Trophoblast cell (in vitro differentiated cells and primary cell): ENCODE measurements at regions not wholly inside any gene's neighbourhood (a gene's known extent, or its start where the extent isn't known, plus 50 kb on each side); places are given as distances from the start of the nearest gene placed in this dataset.

ENCODE experiments used
- DNase-seq, 2 donors: peaks; one replicate each; pipeline ENCODE4 v3.0.0-alpha.2; 2016
- H2AFZ ChIP-seq: 2 replicates; pipeline ENCODE4 v1.6.1; 2013; ENCODE audit warnings: low read length, moderate library complexity, mild to moderate bottlenecking; ENCODE audit not compliant: insufficient read depth, poor library complexity
- H2AK5ac ChIP-seq: 2 replicates; pipeline ENCODE4 v1.6.1; 2013; ENCODE audit warnings: mild to moderate bottlenecking, low read length
- H2BK120ac ChIP-seq: 2 replicates; pipeline ENCODE4 v1.6.1; 2013; ENCODE audit warnings: low read length, mild to moderate bottlenecking, moderate library complexity; ENCODE audit not compliant: insufficient read depth, poor library complexity
- H2BK12ac ChIP-seq: 2 replicates; pipeline ENCODE4 v1.6.1; 2013; ENCODE audit warnings: mild to moderate bottlenecking, low read length, moderate library complexity
- H2BK5ac ChIP-seq: 2 replicates; pipeline ENCODE4 v1.6.1; 2013; ENCODE audit warnings: low read length, low read depth, moderate library complexity, mild to moderate bottlenecking; ENCODE audit not compliant: poor library complexity
- H3K14ac ChIP-seq: 2 replicates; pipeline ENCODE4 v1.6.1; 2013; ENCODE audit warnings: mild to moderate bottlenecking, low read length
- H3K18ac ChIP-seq: 2 replicates; pipeline ENCODE4 v1.6.1; 2013; ENCODE audit warnings: mild to moderate bottlenecking, low read length
- H3K23ac ChIP-seq: 2 replicates; pipeline ENCODE4 v1.6.1; 2013; ENCODE audit warnings: low read length
- H3K27ac ChIP-seq: 2 replicates; pipeline ENCODE4 v1.5.1; 2013; ENCODE audit warnings: low read depth, mild to moderate bottlenecking, inconsistent platforms, low read length, moderate library complexity
- H3K27me3 ChIP-seq: 2 replicates; pipeline ENCODE4 v1.6.1; 2013; ENCODE audit warnings: inconsistent platforms, mild to moderate bottlenecking, low read length, moderate library complexity; ENCODE audit not compliant: insufficient read depth
- H3K36me3 ChIP-seq, 2 experiments: 1 replicate in 1 of 2; 2 replicates in 1 of 2; pipeline ENCODE4 v1.6.1; 2013; ENCODE audit warnings: low read length in 2 of 2, mild to moderate bottlenecking in 2 of 2, moderate library complexity in 1 of 2; ENCODE audit not compliant: insufficient read depth in 2 of 2, control insufficient read depth in 1 of 2
- H3K4ac ChIP-seq: 2 replicates; pipeline ENCODE4 v1.6.1; 2013; ENCODE audit warnings: low read depth, mild to moderate bottlenecking, low read length, moderate library complexity
- H3K4me1 ChIP-seq, 2 experiments: 1 replicate in 1 of 2; 2 replicates in 1 of 2; pipeline ENCODE4 v1.6.1; 2013; ENCODE audit warnings: low read length in 2 of 2, mild to moderate bottlenecking in 2 of 2, moderate library complexity in 1 of 2; ENCODE audit not compliant: insufficient read depth in 2 of 2, control insufficient read depth in 1 of 2
- H3K4me2 ChIP-seq: 2 replicates; pipeline ENCODE4 v1.6.1; 2013; ENCODE audit warnings: inconsistent platforms, mild to moderate bottlenecking, low read length, moderate library complexity
- H3K4me3 ChIP-seq: 2 replicates; pipeline ENCODE4 v1.5.1; 2013; ENCODE audit warnings: mild to moderate bottlenecking, low read depth, low read length, inconsistent platforms
- H3K79me1 ChIP-seq: one replicate; pipeline ENCODE4 v1.6.1; 2013; ENCODE audit warnings: low read length
- H3K79me2 ChIP-seq: 2 replicates; pipeline ENCODE4 v1.6.1; 2013; ENCODE audit warnings: low read length, mild to moderate bottlenecking; ENCODE audit not compliant: control insufficient read depth, insufficient read depth, poor library complexity
- H3K9ac ChIP-seq: 2 replicates; pipeline ENCODE4 v1.6.1; 2013; ENCODE audit warnings: mild to moderate bottlenecking, low read length
- H3K9me3 ChIP-seq: 2 replicates; pipeline ENCODE4 v1.6.1; 2013; ENCODE audit warnings: low read depth, mild to moderate bottlenecking, control low read depth, inconsistent platforms, low read length; ENCODE audit not compliant: insufficient read depth
- H4K12ac ChIP-seq: 2 replicates; pipeline ENCODE4 v1.6.1; 2013; ENCODE audit warnings: low read depth, mild to moderate bottlenecking, low read length, moderate library complexity
- H4K8ac ChIP-seq: 2 replicates; pipeline ENCODE4 v1.6.1; 2013; ENCODE audit warnings: low read depth, mild to moderate bottlenecking, low read length, moderate library complexity
- H4K91ac ChIP-seq: one replicate; pipeline ENCODE4 v1.6.1; 2013; ENCODE audit warnings: low read depth, mild to moderate bottlenecking, low read length, moderate library complexity
- WGBS: extraction: QIAGEN DNeasy Blood & Tissue Kit; methylation state at CpG from one replicate; pipeline ENCODE4 v1.1.7; 2013; ENCODE audit warnings: missing lambda C conversion rate; ENCODE audit not compliant: insufficient read length, insufficient coverage; ENCODE audit errors: extremely low coverage; 5-methylcytosine and 5-hydroxymethylcytosine counted together

DNA sequence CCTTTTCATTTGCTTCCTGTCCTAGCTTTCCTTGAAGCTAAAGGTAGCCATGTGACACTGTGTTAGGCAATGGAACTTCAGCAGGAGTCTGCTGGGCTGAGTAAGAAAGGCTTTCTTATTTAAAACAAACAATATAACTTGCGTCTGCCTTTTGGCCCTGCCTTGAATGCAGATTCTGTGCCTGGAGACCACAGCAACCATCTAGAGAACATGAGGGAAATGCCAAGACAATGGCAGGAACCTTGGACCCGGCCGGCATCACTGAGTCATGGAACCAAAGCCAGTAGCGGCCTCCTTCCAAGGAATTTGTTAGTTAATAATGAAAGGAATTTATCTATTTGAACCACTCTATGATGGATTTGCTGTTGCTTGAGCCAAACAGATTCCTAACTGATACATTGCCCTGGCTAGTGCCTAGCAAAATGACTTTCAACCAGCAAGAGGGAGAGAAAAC, 207.5 kb upstream of the EPHA4 start:
- Histone ChIP-seq H2BK5ac (no peak overlapping the region), H3K9ac (no peak overlapping the region), H3K18ac (no peak overlapping the region), H4K91ac (peak overlapping the region; percentile 4), H4K8ac (no peak overlapping the region), H3K23ac (no peak overlapping the region), H3K4ac (no peak overlapping the region), H2AK5ac (no peak overlapping the region), H3K4me2 (no peak overlapping the region), H3K14ac (no peak overlapping the region), H3K36me3 (no peaks in the 10 kb centered on the region), H3K27me3 (no peaks in the 10 kb centered on the region), H2BK12ac (peak overlapping the region; percentile 30), H3K79me1 (no peaks in the 10 kb centered on the region), H3K9me3 (no peaks in the 10 kb centered on the region), H3K4me3 (no peak overlapping the region), H3K4me1 (peaks cover 3 to 6% of the 10 kb centered on the region in 2 experiments), H3K79me2 (no peaks in the 10 kb centered on the region), H2AFZ (peak overlapping the region; percentile 6), H3K27ac (no peak overlapping the region), H4K12ac (no peak overlapping the region), H2BK120ac (no peak overlapping the region)
- WGBS: no CpG with 5 or more reads among the region's 4 CpGs
- DNase-seq: no peak

DNA sequence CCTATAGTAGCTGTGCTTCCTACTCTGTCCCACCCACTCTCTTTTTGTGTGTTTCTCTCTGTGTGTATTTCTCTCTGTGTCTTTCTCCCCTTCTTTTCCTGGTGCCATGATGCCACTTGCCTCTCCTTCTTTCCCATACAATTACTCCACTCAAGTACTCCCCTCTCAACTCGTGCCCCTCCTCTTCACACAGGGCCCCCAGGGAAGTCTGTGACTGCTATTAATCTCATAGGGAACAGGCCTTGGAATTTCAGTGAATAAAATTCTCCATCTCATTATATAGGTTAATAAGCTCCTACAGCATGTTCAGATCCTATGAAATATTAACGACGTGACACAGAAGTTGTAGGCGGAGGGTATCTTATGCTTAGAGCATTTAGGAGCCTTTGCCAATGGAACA, 205.9 kb upstream of the EPHA4 start:
- Histone ChIP-seq H3K27me3 (no peaks in the 10 kb centered on the region), H3K27ac (no peak overlapping the region), H3K18ac (no peak overlapping the region), H4K91ac (no peak overlapping the region), H2AFZ (no peak overlapping the region), H3K4me2 (no peak overlapping the region), H3K79me2 (no peaks in the 10 kb centered on the region), H2BK12ac (no peak overlapping the region), H3K4ac (no peak overlapping the region), H3K36me3 (no peaks in the 10 kb centered on the region), H4K12ac (no peak overlapping the region), H4K8ac (no peak overlapping the region), H2BK120ac (no peak overlapping the region), H3K9me3 (no peaks in the 10 kb centered on the region), H3K79me1 (peaks cover 2% of the 10 kb centered on the region), H3K14ac (no peak overlapping the region), H2BK5ac (no peak overlapping the region), H3K4me3 (no peak overlapping the region), H3K9ac (no peak overlapping the region), H3K4me1 (peaks cover 3 to 6% of the 10 kb centered on the region in 2 experiments), H2AK5ac (no peak overlapping the region), H3K23ac (no peak overlapping the region)
- no CpG with 5 or more reads among the region's 4 CpGs for WGBS
- no peak for DNase-seq

DNA sequence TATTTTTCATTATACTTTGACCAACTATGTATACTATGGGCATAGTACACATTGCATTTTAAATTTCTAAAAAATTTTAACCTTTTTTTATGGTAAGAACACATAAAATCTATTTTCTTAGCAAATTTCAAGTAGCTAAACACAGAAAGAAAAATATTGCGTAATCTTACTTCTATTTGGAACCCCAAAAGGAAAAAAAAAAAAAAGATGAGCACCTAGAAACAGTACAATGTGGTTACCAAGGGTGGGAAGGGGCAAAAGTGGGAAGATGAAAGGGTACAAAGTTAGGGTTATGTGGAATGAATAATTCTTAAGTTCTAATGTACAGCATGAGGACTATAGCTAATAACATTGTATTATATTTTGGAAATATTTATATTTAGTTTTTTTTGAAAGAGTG, 205.0 kb upstream of the EPHA4 start:
- H2BK12ac ChIP-seq: no peak overlapping the region
- H3K79me2 ChIP-seq: no peaks in the 10 kb centered on the region
- no peak overlapping the region for H4K8ac ChIP-seq
- no peak overlapping the region for H3K27ac ChIP-seq
- no CpG with 5 or more reads among the region's 1 CpG for WGBS
- H3K14ac ChIP-seq: no peak overlapping the region
- no peak overlapping the region for H2AK5ac ChIP-seq
- no peaks in the 10 kb centered on the region for H3K27me3 ChIP-seq
- H3K4ac ChIP-seq: no peak overlapping the region
- no peaks in the 10 kb centered on the region for H3K9me3 ChIP-seq
- peaks cover 3 to 6% of the 10 kb centered on the region in 2 experiments for H3K4me1 ChIP-seq
- no peak overlapping the region for H3K18ac ChIP-seq
- H3K4me2 ChIP-seq: no peak overlapping the region
- H3K79me1 ChIP-seq: peaks cover 2% of the 10 kb centered on the region
- H3K9ac ChIP-seq: no peak overlapping the region
- H2BK5ac ChIP-seq: no peak overlapping the region
- H4K12ac ChIP-seq: no peak overlapping the region
- DNase-seq: no peak
- no peak overlapping the region for H4K91ac ChIP-seq
- no peak overlapping the region for H3K23ac ChIP-seq
- H3K4me3 ChIP-seq: no peak overlapping the region
- no peak overlapping the region for H2BK120ac ChIP-seq
- no peak overlapping the region for H2AFZ ChIP-seq
- H3K36me3 ChIP-seq: no peaks in the 10 kb centered on the region

- Histone ChIP-seq H3K27ac (no peak overlapping the region), H3K23ac (no peak overlapping the region), H3K9me3 (no peaks in the 10 kb centered on the region), H3K14ac (no peak overlapping the region), H3K9ac (no peak overlapping the region), H3K27me3 (no peaks in the 10 kb centered on the region), H4K91ac (no peak overlapping the region), H3K18ac (no peak overlapping the region), H3K4ac (no peak overlapping the region), H2AFZ (no peak overlapping the region), H2BK12ac (no peak overlapping the region), H3K4me3 (no peak overlapping the region), H4K8ac (no peak overlapping the region), H3K36me3 (no peaks in the 10 kb centered on the region), H3K79me2 (no peaks in the 10 kb centered on the region), H3K79me1 (peaks cover 2% of the 10 kb centered on the region), H3K4me2 (no peak overlapping the region), H2AK5ac (no peak overlapping the region), H3K4me1 (peaks cover 3 to 4% of the 10 kb centered on the region in 2 experiments), H4K12ac (no peak overlapping the region), H2BK5ac (no peak overlapping the region), H2BK120ac (no peak overlapping the region)
- WGBS: no CpG with 5 or more reads among the region's 12 CpGs
- DNase-seq: no peak
Measured at GRCh38 chr2:221775096-221775495, 203.0 kb upstream of the EPHA4 start.
